ENCODE measurements at regions not wholly inside any gene's neighbourhood (a gene's known extent, or its start where the extent isn't known, plus 50 kb on each side); places are given as distances from the start of the nearest gene placed in this dataset.

DNA sequence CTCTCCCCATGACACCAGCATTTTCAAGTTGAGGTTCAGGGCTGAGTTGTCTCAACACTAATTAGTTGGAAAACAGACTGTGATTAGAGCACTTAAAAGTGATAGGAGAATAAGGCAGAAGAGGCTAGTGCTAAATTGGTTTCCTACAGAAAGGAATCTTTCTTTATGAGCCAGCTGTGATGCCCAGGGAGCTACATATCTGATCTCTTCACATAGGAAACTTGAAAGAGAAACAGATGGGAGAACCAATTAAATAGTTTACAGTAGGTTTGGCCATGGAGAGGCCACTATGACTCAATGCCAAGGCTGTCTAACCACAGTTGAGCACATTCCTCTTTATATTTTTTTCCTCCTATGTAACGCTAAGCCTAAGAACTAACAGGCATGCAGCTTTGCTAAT lies 418.3 kb upstream of the CYRIA start:
- no peak overlapping the region for H3K4me3 ChIP-seq (ENCODE audit: low read depth, low read length)
- TF ChIP-seq, protein P1, sequence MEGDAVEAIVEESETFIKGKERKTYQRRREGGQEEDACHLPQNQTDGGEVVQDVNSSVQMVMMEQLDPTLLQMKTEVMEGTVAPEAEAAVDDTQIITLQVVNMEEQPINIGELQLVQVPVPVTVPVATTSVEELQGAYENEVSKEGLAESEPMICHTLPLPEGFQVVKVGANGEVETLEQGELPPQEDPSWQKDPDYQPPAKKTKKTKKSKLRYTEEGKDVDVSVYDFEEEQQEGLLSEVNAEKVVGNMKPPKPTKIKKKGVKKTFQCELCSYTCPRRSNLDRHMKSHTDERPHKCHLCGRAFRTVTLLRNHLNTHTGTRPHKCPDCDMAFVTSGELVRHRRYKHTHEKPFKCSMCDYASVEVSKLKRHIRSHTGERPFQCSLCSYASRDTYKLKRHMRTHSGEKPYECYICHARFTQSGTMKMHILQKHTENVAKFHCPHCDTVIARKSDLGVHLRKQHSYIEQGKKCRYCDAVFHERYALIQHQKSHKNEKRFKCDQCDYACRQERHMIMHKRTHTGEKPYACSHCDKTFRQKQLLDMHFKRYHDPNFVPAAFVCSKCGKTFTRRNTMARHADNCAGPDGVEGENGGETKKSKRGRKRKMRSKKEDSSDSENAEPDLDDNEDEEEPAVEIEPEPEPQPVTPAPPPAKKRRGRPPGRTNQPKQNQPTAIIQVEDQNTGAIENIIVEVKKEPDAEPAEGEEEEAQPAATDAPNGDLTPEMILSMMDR (IDR thresholded peaks at IDR 0.05; ENCODE audit: borderline replicate concordance, insufficient read depth, low read depth, low read length), result no peak

DNA sequence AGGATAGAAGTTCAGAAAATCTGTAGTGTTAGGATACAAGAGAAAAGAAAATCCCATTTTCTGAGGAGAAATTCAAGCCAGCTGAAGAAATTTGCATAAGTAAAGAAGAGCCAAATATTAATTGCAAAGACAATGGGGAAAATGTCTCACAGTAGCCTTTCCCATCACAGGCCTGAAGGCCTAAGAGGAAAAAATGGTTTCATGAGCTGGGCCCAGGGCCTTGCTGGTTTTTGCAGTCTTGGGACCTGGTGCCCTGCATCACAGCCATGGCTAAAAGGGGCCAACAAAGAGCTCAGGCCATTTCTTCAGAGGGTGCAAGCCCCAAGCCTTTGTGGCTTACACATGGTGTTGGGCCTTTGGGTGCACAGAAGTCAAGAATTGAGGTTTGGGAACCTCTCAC lies 413.6 kb upstream of the CYRIA start:
- H3K4me3 ChIP-seq (ENCODE audit: low read depth, low read length), result no peak overlapping the region
- TF ChIP-seq, protein P1 (IDR thresholded peaks at IDR 0.05; ENCODE audit: borderline replicate concordance, insufficient read depth, low read depth, low read length), result no peak

DNA sequence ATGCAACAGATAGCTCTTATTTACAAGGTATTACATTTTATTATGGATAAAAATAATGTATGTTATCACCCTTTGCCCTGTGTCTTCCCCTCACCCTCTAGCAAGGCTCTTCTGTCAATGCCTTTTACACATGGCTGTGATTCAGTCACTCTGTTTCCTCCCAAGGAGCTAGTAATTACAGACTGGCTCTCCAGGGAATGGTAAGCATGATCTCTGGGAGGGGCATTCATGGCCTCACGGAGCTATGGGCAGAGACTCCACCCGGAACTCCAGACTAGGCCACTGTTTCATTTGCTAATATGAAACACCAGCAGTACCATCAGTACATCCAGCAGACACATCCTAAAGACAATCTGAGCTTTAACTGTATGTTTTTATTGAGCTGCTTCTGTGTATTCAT lies 410.9 kb upstream of the CYRIA start:
- no peak overlapping the region for H3K4me3 ChIP-seq (ENCODE audit: low read depth, low read length)
- TF ChIP-seq, protein P1 (IDR thresholded peaks at IDR 0.05; ENCODE audit: borderline replicate concordance, insufficient read depth, low read depth, low read length), result no peak

DNA sequence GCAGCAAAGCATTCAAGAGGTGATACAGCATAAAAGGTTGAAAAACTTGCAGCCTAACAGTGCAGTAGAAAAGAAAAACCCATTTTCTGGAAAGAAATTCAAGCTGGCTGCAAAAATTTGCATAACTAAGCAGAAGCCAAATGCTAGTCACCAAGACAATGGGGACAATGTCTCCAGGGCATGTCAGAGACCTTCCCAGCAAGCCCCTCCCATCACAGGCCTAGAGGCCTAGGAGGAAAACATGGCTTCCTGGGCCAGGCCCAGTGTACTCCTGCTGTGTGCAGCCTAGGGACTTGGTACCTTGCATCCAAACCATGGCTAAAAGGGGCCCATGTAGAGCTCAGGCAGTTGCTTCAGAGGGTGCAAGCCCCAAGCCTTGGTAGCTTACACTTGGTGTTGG lies 405.1 kb upstream of the CYRIA start:
- TF ChIP-seq, protein P1 (IDR thresholded peaks at IDR 0.05; ENCODE audit: borderline replicate concordance, insufficient read depth, low read depth, low read length), result no peak
- no peak overlapping the region for H3K4me3 ChIP-seq (ENCODE audit: low read depth, low read length)

DNA sequence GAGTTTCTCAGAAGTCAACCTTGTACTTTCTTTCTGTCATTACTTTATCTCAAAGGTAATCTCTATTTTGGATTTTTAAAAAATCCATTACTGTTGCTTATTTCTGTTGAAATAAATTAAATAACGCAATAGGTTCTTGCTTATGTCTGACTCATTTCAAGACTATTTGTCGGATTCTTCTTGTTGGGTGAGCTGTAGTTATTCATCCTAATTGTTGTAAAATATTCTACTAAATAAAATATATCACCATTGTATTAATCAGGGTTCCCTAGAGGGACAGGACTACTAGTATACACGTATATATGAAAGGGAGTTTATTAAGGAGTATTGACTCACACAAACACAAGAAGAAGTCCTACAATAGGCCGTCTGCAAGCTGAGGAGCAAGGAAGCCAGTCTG lies 403.9 kb upstream of the CYRIA start:
- no peak overlapping the region for H3K4me3 ChIP-seq (ENCODE audit: low read depth, low read length)
- TF ChIP-seq, protein P1 (IDR thresholded peaks at IDR 0.05; ENCODE audit: borderline replicate concordance, insufficient read depth, low read depth, low read length), result no peak

DNA sequence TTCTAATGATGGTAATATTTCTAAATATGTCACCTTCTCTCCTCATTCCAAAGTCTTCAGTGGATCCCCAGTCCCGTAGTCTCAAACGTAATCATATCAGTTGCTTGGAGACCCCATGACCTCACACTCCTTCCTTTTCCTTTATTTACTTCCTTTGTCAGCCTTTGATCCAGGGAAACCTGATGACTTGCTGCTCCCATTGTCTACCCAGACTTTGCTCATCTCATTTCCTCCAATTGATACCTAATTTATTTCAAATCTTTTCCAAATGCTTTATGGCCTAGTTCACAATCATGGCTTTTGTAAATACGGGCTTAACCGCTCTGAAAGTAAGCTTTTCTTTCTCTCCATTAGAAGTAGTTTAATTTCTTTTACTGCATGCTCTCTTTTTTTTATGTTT lies 402.4 kb upstream of the CYRIA start:
- TF ChIP-seq, protein P1 (IDR thresholded peaks at IDR 0.05; ENCODE audit: borderline replicate concordance, insufficient read depth, low read depth, low read length), result no peak

DNA sequence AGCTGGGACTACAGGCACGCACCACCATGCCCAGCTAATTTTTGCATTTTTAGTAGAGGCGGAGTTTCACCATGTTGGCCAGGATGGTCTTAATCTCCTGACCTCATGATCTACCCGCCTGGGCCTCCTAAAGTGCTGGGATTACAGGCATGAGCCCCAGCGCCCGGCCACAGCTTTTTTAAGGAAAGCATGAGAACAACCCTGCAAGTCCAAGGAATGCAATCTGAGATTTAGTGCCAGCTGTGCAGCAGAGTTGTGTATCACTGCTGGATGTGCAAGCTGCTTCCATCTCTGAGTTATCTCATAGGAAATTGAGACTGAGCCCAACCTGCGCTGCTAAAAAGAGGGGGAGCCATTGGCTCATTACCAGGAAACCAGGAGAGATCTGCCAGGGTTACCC lies 399.9 kb upstream of the CYRIA start:
- TF ChIP-seq, protein P1 (IDR thresholded peaks at IDR 0.05; ENCODE audit: borderline replicate concordance, insufficient read depth, low read depth, low read length), result no peak

More for the DNA sequence above, 402.4 kb upstream of the CYRIA start:
- no peak overlapping the region for H3K4me3 ChIP-seq (ENCODE audit: low read depth, low read length)

More for the DNA sequence above, 399.9 kb upstream of the CYRIA start:
- no peak overlapping the region for H3K4me3 ChIP-seq (ENCODE audit: low read depth, low read length)
